ENCODE measurements at regions not wholly inside any gene's neighbourhood (a gene's known extent, or its start where the extent isn't known, plus 50 kb on each side); places are given as distances from the start of the nearest gene placed in this dataset.

- BruUV-seq (replicated peaks) = no TSS peak
These were observed 225.8 kb upstream of the DAPK1 start for GRCh38 chr9:87271696-87272477.

GRCh38 chr9:87275047-87275725, 222.5 kb upstream of the DAPK1 start:
- POLR2A ChIA-PET (ENCODE audit: unreplicated experiment) = no interaction called here
- H3K9me2 ChIP-seq (replicated peaks; ENCODE audit: low read length) = no peaks in the 10 kb centered on the region
- H3K9me3 ChIP-seq (ENCODE audit: low read length) = no peaks in the 10 kb centered on the region
- BruUV-seq (replicated peaks) = no TSS peak
- no peak overlapping the region for H3K4me2 ChIP-seq (ENCODE audit: low read length)
- CTCF ChIA-PET = no interaction called here
- H3F3A ChIP-seq (ENCODE audit: low read length, unreplicated experiment) = no peaks in the 10 kb centered on the region
- no peaks in the 10 kb centered on the region for H3K27me3 ChIP-seq (ENCODE audit: low read length)
- ATAC-seq (no peak), DNase-seq (no peak)
- H3K79me2 ChIP-seq (ENCODE audit: low read length) = no peaks in the 10 kb centered on the region
- TF ChIP-seq EZH2phosphoT487 (IDR thresholded peaks at IDR 0.05; ENCODE audit: borderline replicate concordance, low read length) (no peak), EZH2 (IDR thresholded peaks at IDR 0.05; ENCODE audit: low read length, unreplicated experiment) (no peak)
- no peaks in the 10 kb centered on the region for H3K4me1 ChIP-seq (ENCODE audit: insufficient read depth, low read length)
- no peak overlapping the region for H3K4me3 ChIP-seq (ENCODE audit: low read length)
- no peak overlapping the region for H3K27ac ChIP-seq (ENCODE audit: low read length)
- H2AFZ ChIP-seq (ENCODE audit: low read length) = no peak overlapping the region
- H3K9ac ChIP-seq (ENCODE audit: low read length) = no peak overlapping the region
- intact Hi-C loops (cut with micrococcal nuclease) = no loop called here
- H3K36me3 ChIP-seq (ENCODE audit: low read depth, low read length) = no peaks in the 10 kb centered on the region
- no peaks in the 10 kb centered on the region for H4K20me1 ChIP-seq (ENCODE audit: low read length)

More at GRCh38 chr9:87271696-87272477, 225.8 kb upstream of the DAPK1 start:
- Histone ChIP-seq H3K9me2 (replicated peaks; ENCODE audit: low read length) (no peaks in the 10 kb centered on the region), H3K4me1 (ENCODE audit: insufficient read depth, low read length) (no peaks in the 10 kb centered on the region), H3K27ac (ENCODE audit: low read length) (no peak overlapping the region), H3F3A (ENCODE audit: low read length, unreplicated experiment) (no peaks in the 10 kb centered on the region), H4K20me1 (ENCODE audit: low read length) (no peaks in the 10 kb centered on the region), H3K4me3 (ENCODE audit: low read length) (no peak overlapping the region), H3K79me2 (ENCODE audit: low read length) (no peaks in the 10 kb centered on the region), H3K9me3 (ENCODE audit: low read length) (no peaks in the 10 kb centered on the region), H3K27me3 (ENCODE audit: low read length) (no peaks in the 10 kb centered on the region), H3K9ac (ENCODE audit: low read length) (no peak overlapping the region), H3K36me3 (ENCODE audit: low read depth, low read length) (no peaks in the 10 kb centered on the region), H3K4me2 (ENCODE audit: low read length) (no peak overlapping the region), H2AFZ (ENCODE audit: low read length) (no peak overlapping the region)
- no peak for DNase-seq
- TF ChIP-seq EZH2 (IDR thresholded peaks at IDR 0.05; ENCODE audit: low read length, unreplicated experiment) (no peak), CTCF (conservative IDR thresholded peaks at IDR 0.05; ENCODE audit: low read depth, low read length) (no peak), EZH2phosphoT487 (IDR thresholded peaks at IDR 0.05; ENCODE audit: borderline replicate concordance, low read length) (no peak)
- intact Hi-C loops (cut with micrococcal nuclease) = no loop called here
- ChIA-PET POLR2A (ENCODE audit: unreplicated experiment) (no interaction called here), CTCF (no interaction called here)
- no peak for ATAC-seq

- intact Hi-C loops (cut with micrococcal nuclease) = no loop called here
- no peak for ATAC-seq
These were observed 221.3 kb upstream of the DAPK1 start for GRCh38 chr9:87276327-87276841.

More at GRCh38 chr9:87276327-87276841, 221.3 kb upstream of the DAPK1 start:
- no peak for TF ChIP-seq EZH2 (IDR thresholded peaks at IDR 0.05; ENCODE audit: low read length, unreplicated experiment)
- no peak for TF ChIP-seq CTCF (conservative IDR thresholded peaks at IDR 0.05; ENCODE audit: low read depth, low read length)
- TF ChIP-seq EZH2phosphoT487 (IDR thresholded peaks at IDR 0.05; ENCODE audit: borderline replicate concordance, low read length) = no peak
- no peaks in the 10 kb centered on the region for H3F3A ChIP-seq (ENCODE audit: low read length, unreplicated experiment)
- H4K20me1 ChIP-seq (ENCODE audit: low read length) = no peaks in the 10 kb centered on the region
- H3K9ac ChIP-seq (ENCODE audit: low read length) = no peak overlapping the region
- H3K27ac ChIP-seq (ENCODE audit: low read length) = no peak overlapping the region
- H3K4me1 ChIP-seq (ENCODE audit: insufficient read depth, low read length) = no peaks in the 10 kb centered on the region
- no peaks in the 10 kb centered on the region for H3K9me3 ChIP-seq (ENCODE audit: low read length)
- CTCF ChIA-PET = no interaction called here
- H2AFZ ChIP-seq (ENCODE audit: low read length) = no peak overlapping the region
- DNase-seq = no peak
- H3K9me2 ChIP-seq (replicated peaks; ENCODE audit: low read length) = no peaks in the 10 kb centered on the region
- H3K79me2 ChIP-seq (ENCODE audit: low read length) = no peaks in the 10 kb centered on the region
- BruUV-seq (replicated peaks) = no TSS peak
- no peaks in the 10 kb centered on the region for H3K36me3 ChIP-seq (ENCODE audit: low read depth, low read length)
- H3K27me3 ChIP-seq (ENCODE audit: low read length) = no peaks in the 10 kb centered on the region
- no peak overlapping the region for H3K4me3 ChIP-seq (ENCODE audit: low read length)
- POLR2A ChIA-PET (ENCODE audit: unreplicated experiment) = no interaction called here
- H3K4me2 ChIP-seq (ENCODE audit: low read length) = no peak overlapping the region

Measured in PC-3 (cell line).